SK-N-SH treated with all-trans-retinoic acid at 6 μM for 48 hours (cell line): ENCODE measurements at regions not wholly inside any gene's neighbourhood (a gene's known extent, or its start where the extent isn't known, plus 50 kb on each side); places are given as distances from the start of the nearest gene placed in this dataset.

ENCODE experiments used
- ATAC-seq: fragments of 200-7000 bp; cut with Tn5 transposase; 3 replicates; pipeline ENCODE4 v1.9.1; 2020; ENCODE audit warnings: mild to moderate bottlenecking, moderate library complexity
- ARNTL ChIP-seq: fragments of 450-650 bp; formaldehyde crosslinking; IDR thresholded peaks from 2 replicates; pipeline ENCODE4 v1.5.0; 2020; ENCODE audit warnings: low read depth, mild to moderate bottlenecking, moderate library complexity, borderline replicate concordance
- BACH2 ChIP-seq: fragments of 250-450 bp; sonication (Bioruptor Pico); IDR thresholded peaks from 2 replicates; pipeline ENCODE4 v1.9.0; 2021; ENCODE audit warnings: mild to moderate bottlenecking, borderline replicate concordance
- ESRRG ChIP-seq: fragments of 250-450 bp; sonication (Bioruptor Pico); IDR thresholded peaks from 2 replicates; pipeline ENCODE4 v1.6.1; 2021; ENCODE audit warnings: mild to moderate bottlenecking
- GLIS3 ChIP-seq: fragments of 250-450 bp; sonication (Bioruptor Pico); IDR thresholded peaks from 2 replicates; pipeline ENCODE4 v1.5.0; 2020; ENCODE audit warnings: mild to moderate bottlenecking, moderate library complexity
- ISL1 ChIP-seq: fragments of 250-450 bp; sonication (Bioruptor Pico); IDR thresholded peaks from 2 replicates; pipeline ENCODE4 v2.1.2; 2022; ENCODE audit warnings: mild to moderate bottlenecking, moderate library complexity
- OSR1 ChIP-seq: fragments of 250-450 bp; sonication (Bioruptor Pico); IDR thresholded peaks from 2 replicates; pipeline ENCODE4 v1.8.0; 2022; ENCODE audit warnings: moderate library complexity, mild to moderate bottlenecking, inconsistent platforms
- PPARA ChIP-seq: fragments of 250-450 bp; sonication (Bioruptor Pico); IDR thresholded peaks from 2 replicates; pipeline ENCODE4 v1.5.0; 2020; ENCODE audit warnings: mild to moderate bottlenecking, borderline replicate concordance
- RARB ChIP-seq: fragments of 250-450 bp; sonication (Bioruptor Pico); IDR thresholded peaks from 2 replicates; pipeline ENCODE4 v1.8.0; 2021; ENCODE audit warnings: mild to moderate bottlenecking, moderate library complexity
- SNAI2 ChIP-seq: fragments of 250-450 bp; sonication (Bioruptor Pico); IDR thresholded peaks from 2 replicates; pipeline ENCODE4 v1.5.0; 2020; ENCODE audit warnings: mild to moderate bottlenecking, moderate library complexity
- TOX ChIP-seq: fragments of 250-450 bp; sonication (Bioruptor Pico); IDR thresholded peaks from 2 replicates; pipeline ENCODE4 v1.8.0; 2021; ENCODE audit warnings: mild to moderate bottlenecking, moderate library complexity, borderline replicate concordance
- TSHZ2 ChIP-seq: fragments of 250-450 bp; sonication (Bioruptor Pico); IDR thresholded peaks from 2 replicates; pipeline ENCODE4 v1.5.0; 2020; ENCODE audit warnings: mild to moderate bottlenecking, moderate library complexity
- ZC3H10 ChIP-seq: fragments of 250-450 bp; sonication (Bioruptor Pico); IDR thresholded peaks from 2 replicates; pipeline ENCODE4 v1.5.1; 2021; ENCODE audit warnings: mild to moderate bottlenecking, moderate library complexity
- ZFP3 ChIP-seq: fragments of 250-450 bp; sonication (Bioruptor Pico); IDR thresholded peaks from 2 replicates; pipeline ENCODE4 v1.5.0; 2020; ENCODE audit warnings: mild to moderate bottlenecking, moderate library complexity
- ZFP30 ChIP-seq: fragments of 450-650 bp; formaldehyde crosslinking; IDR thresholded peaks from 2 replicates; pipeline ENCODE4 v1.5.0; 2022; ENCODE audit warnings: mild to moderate bottlenecking, moderate library complexity
- ZNF565 ChIP-seq: fragments of 450-650 bp; formaldehyde crosslinking; conservative IDR thresholded peaks from 2 replicates; pipeline ENCODE4 v1.5.0; 2020; ENCODE audit warnings: low read depth, mild to moderate bottlenecking, moderate library complexity
- ZNF70 ChIP-seq: fragments of 450-650 bp; formaldehyde crosslinking; IDR thresholded peaks from 2 replicates; pipeline ENCODE4 v1.5.0; 2020; ENCODE audit warnings: mild to moderate bottlenecking, moderate library complexity
- ZNF8 ChIP-seq: fragments of 450-650 bp; formaldehyde crosslinking; IDR thresholded peaks from 2 replicates; pipeline ENCODE4 v1.5.0; 2020; ENCODE audit warnings: mild to moderate bottlenecking, moderate library complexity
- TF ChIP-seq, protein P1 (sequence below): fragments of 250-450 bp; sonication (Bioruptor Pico); IDR thresholded peaks from 2 replicates; pipeline ENCODE4 v1.5.1; 2020; ENCODE audit warnings: low read depth, mild to moderate bottlenecking, moderate library complexity
- TF ChIP-seq, protein P2 (sequence below): fragments of 250-450 bp; sonication (Bioruptor Pico); IDR thresholded peaks from 2 replicates; pipeline ENCODE4 v1.8.0; 2020; ENCODE audit warnings: mild to moderate bottlenecking, moderate library complexity, borderline replicate concordance

DNA sequence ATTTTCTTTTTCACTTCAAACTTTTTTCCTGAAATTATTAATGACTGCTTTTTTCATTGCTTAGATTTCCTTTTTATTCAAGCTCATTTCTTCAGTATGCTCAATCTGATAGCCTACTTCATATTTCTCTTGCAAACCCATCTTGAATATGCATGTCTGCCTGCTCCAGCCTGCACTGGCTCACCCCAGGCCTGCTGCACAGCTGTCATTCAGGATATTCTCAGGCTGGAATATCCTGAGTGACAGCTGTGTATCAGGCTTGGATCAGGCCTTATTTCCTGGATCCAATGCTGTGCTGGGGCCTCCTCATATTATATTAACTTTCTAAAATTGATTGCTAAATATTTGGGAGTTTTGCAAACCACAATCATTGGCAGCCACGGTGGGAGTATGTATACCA is 120.2 kb upstream of the TNS3 start:
- TF ChIP-seq SNAI2 (CRISPR knock-in tag) (no peak), ZFP30 (CRISPR knock-in tag) (no peak), TSHZ2 (CRISPR knock-in tag) (no peak), BACH2 (no peak)
- TF ChIP-seq, protein P1, sequence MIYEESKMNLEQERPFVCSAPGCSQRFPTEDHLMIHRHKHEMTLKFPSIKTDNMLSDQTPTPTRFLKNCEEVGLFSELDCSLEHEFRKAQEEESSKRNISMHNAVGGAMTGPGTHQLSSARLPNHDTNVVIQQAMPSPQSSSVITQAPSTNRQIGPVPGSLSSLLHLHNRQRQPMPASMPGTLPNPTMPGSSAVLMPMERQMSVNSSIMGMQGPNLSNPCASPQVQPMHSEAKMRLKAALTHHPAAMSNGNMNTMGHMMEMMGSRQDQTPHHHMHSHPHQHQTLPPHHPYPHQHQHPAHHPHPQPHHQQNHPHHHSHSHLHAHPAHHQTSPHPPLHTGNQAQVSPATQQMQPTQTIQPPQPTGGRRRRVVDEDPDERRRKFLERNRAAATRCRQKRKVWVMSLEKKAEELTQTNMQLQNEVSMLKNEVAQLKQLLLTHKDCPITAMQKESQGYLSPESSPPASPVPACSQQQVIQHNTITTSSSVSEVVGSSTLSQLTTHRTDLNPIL (CRISPR knock-in tag) = no peak

GRCh38 chr7:47698386-47698785 is 116.5 kb upstream of the TNS3 start:
- TF ChIP-seq ZC3H10 (CRISPR knock-in tag) (no peak), ZFP30 (CRISPR knock-in tag) (no peak), ZFP3 (CRISPR knock-in tag) (no peak), BACH2 (no peak), RARB (CRISPR knock-in tag) (no peak), SNAI2 (CRISPR knock-in tag) (no peak)
- TF ChIP-seq, protein P2, sequence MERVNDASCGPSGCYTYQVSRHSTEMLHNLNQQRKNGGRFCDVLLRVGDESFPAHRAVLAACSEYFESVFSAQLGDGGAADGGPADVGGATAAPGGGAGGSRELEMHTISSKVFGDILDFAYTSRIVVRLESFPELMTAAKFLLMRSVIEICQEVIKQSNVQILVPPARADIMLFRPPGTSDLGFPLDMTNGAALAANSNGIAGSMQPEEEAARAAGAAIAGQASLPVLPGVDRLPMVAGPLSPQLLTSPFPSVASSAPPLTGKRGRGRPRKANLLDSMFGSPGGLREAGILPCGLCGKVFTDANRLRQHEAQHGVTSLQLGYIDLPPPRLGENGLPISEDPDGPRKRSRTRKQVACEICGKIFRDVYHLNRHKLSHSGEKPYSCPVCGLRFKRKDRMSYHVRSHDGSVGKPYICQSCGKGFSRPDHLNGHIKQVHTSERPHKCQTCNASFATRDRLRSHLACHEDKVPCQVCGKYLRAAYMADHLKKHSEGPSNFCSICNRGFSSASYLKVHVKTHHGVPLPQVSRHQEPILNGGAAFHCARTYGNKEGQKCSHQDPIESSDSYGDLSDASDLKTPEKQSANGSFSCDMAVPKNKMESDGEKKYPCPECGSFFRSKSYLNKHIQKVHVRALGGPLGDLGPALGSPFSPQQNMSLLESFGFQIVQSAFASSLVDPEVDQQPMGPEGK (CRISPR knock-in tag) = no peak
- ATAC-seq = no peak

More for the DNA sequence above, 120.2 kb upstream of the TNS3 start:
- no peak for ATAC-seq

- no peak for ATAC-seq
These were observed 115.6 kb upstream of the TNS3 start for GRCh38 chr7:47697543-47697942.

GRCh38 chr7:47696152-47696710 is 114.3 kb upstream of the TNS3 start:
- ATAC-seq = no peak
- TF ChIP-seq, protein P2 (CRISPR knock-in tag) = no peak
- TF ChIP-seq ZNF565 (CRISPR knock-in tag) = no peak
- no peak for TF ChIP-seq ARNTL
- TF ChIP-seq ZFP3 (CRISPR knock-in tag) = no peak
- no peak for TF ChIP-seq OSR1 (CRISPR knock-in tag)
- no peak for TF ChIP-seq RARB (CRISPR knock-in tag)
- TF ChIP-seq ZFP30 (CRISPR knock-in tag) = no peak
- TF ChIP-seq PPARA (CRISPR knock-in tag) = no peak

More at GRCh38 chr7:47697543-47697942, 115.6 kb upstream of the TNS3 start:
- no peak for TF ChIP-seq RARB (CRISPR knock-in tag)

DNA sequence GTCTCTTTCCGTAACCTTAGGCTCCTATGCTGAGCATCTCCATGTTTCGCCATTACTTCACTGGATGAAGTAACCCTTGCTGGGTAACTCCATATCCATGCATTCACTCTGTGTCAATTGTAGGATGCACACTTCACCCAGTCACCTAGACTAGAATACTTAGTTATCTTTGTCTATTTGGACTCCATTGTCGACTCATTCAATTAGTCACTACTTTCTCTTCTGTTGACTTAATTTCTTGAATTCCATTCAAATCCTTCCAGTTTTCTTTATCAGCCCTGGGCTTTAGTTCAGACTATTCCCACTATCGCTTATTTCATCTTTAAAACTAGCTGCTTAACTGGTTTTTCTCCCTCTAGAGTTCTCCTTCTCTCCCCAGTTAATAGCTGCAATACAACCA is 111.3 kb upstream of the TNS3 start:
- no peak for TF ChIP-seq ESRRG (CRISPR knock-in tag)
- no peak for TF ChIP-seq ZNF8 (CRISPR knock-in tag)
- TF ChIP-seq TOX (CRISPR knock-in tag) = no peak
- no peak for TF ChIP-seq ISL1 (CRISPR knock-in tag)
- no peak for TF ChIP-seq ZNF565 (CRISPR knock-in tag)
- TF ChIP-seq, protein P1 (CRISPR knock-in tag) = no peak
- TF ChIP-seq ZC3H10 (CRISPR knock-in tag) = no peak
- TF ChIP-seq, protein P2 (CRISPR knock-in tag) = no peak
- no peak for TF ChIP-seq RARB (CRISPR knock-in tag)
- TF ChIP-seq GLIS3 (CRISPR knock-in tag) = no peak
- TF ChIP-seq SNAI2 (CRISPR knock-in tag) = no peak
- no peak for TF ChIP-seq ZNF70 (CRISPR knock-in tag)
- no peak for TF ChIP-seq OSR1 (CRISPR knock-in tag)
- no peak for ATAC-seq
